ENCODE measurements at regions not wholly inside any gene's neighbourhood (a gene's known extent, or its start where the extent isn't known, plus 50 kb on each side); places are given as distances from the start of the nearest gene placed in this dataset.

DNA sequence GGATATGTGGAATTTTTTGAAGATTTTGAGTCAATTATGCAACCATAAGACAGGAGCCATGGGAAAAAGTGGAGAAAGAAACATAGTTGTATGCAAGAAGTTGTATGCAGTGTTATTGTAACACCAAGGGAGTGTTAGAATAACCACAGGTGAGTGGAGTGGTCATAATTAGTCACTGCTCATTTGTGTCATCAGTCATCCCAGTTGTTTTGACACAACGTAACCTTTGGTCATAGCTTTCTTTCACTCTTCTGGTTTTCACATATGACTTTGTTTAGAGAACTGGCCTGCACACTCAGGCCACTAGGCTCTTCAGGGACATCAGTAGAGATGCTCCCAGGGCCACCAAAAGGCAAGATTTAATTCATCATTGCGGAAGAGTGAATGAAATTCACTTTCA, 158.7 kb upstream of the HMHB1 start:
- no peak for TF ChIP-seq ZNF274 (IDR thresholded peaks at IDR 0.05; ENCODE audit: low read depth, low read length)
- no peak overlapping the region for H3K4me3 ChIP-seq (ENCODE audit: low read length)

- no peak overlapping the region for H3K4me3 ChIP-seq (ENCODE audit: low read length)
- no peak for TF ChIP-seq ZNF274 (IDR thresholded peaks at IDR 0.05; ENCODE audit: low read depth, low read length)
Measured at GRCh38 chr5:143652108-143652700, 159.8 kb upstream of the HMHB1 start.

- TF ChIP-seq ZNF274 (IDR thresholded peaks at IDR 0.05; ENCODE audit: low read depth, low read length), result no peak
- no peak overlapping the region for H3K4me3 ChIP-seq (ENCODE audit: low read length)
Measured at GRCh38 chr5:143649937-143650621, 161.9 kb upstream of the HMHB1 start.

- H3K4me3 ChIP-seq (ENCODE audit: low read length), result no peak overlapping the region
- no peak for TF ChIP-seq ZNF274 (IDR thresholded peaks at IDR 0.05; ENCODE audit: low read depth, low read length)
Measured at GRCh38 chr5:143648696-143649095, 163.3 kb upstream of the HMHB1 start.

DNA sequence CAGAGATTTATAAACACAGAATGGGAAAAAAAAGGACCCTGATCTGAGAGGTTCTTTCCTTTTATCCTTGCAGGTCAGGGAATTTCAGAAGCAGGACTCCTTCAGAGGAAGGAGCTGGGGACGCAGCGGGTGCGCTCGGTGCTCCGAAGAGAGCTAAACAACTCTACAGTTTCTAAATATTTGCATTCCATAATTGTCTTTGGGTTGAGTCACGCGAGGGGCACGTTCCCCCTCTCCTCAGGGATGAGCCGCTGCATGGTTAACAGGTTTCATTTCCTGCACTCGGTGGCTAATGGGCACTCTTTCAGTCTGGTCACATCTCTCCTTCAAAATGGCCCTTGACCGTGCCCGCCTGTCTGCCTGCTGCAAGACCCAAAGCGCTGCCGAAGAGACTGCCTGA, 165.0 kb upstream of the HMHB1 start:
- no peak overlapping the region for H3K4me3 ChIP-seq (ENCODE audit: low read length)
- TF ChIP-seq ZNF274 (IDR thresholded peaks at IDR 0.05; ENCODE audit: low read depth, low read length), result no peak

DNA sequence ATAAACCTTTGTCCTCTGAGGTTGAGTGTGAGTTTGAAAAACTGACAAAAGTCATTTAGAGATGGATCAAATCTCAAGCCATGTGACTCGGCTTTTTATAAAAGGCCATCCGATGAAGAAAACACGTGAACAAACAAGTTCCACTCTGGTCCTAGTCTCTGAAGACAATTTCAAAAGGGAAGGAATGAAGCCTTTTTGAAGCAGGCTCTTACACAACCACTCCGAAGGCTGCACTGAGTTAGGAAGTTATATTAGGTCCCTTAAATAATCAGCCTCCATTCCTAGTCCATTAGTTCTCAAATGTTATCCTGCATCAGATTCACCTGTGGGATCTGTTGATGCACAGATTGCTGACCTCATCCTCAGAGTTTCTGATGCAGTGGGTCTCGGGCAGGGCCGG, 166.6 kb upstream of the HMHB1 start:
- no peak overlapping the region for H3K4me3 ChIP-seq (ENCODE audit: low read length)
- TF ChIP-seq ZNF274 (IDR thresholded peaks at IDR 0.05; ENCODE audit: low read depth, low read length), result no peak

DNA sequence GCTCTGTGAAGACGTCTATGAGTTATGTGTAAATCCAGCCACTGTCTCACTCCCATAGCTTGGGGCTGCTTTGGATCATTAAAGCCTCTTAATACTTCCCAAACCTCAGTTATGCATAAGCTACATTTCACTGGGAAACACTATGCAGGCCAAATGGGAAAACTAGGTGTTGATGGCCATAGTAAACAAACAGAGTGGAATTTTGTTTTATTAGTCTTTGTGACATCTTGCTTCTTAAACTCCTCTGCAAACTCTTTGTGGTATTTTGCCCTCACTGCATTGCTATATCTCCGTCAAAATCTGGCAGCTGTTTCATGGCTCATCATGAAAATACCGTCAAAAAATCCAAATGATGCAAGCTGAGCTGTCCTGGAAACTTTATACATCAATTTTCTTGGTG, 167.2 kb upstream of the HMHB1 start:
- no peak overlapping the region for H3K4me3 ChIP-seq (ENCODE audit: low read length)
- TF ChIP-seq ZNF274 (IDR thresholded peaks at IDR 0.05; ENCODE audit: low read depth, low read length), result no peak

- no peak overlapping the region for H3K4me3 ChIP-seq (ENCODE audit: low read length)
- no peak for TF ChIP-seq ZNF274 (IDR thresholded peaks at IDR 0.05; ENCODE audit: low read depth, low read length)
Measured at GRCh38 chr5:143642791-143643190, 169.2 kb upstream of the HMHB1 start.

DNA sequence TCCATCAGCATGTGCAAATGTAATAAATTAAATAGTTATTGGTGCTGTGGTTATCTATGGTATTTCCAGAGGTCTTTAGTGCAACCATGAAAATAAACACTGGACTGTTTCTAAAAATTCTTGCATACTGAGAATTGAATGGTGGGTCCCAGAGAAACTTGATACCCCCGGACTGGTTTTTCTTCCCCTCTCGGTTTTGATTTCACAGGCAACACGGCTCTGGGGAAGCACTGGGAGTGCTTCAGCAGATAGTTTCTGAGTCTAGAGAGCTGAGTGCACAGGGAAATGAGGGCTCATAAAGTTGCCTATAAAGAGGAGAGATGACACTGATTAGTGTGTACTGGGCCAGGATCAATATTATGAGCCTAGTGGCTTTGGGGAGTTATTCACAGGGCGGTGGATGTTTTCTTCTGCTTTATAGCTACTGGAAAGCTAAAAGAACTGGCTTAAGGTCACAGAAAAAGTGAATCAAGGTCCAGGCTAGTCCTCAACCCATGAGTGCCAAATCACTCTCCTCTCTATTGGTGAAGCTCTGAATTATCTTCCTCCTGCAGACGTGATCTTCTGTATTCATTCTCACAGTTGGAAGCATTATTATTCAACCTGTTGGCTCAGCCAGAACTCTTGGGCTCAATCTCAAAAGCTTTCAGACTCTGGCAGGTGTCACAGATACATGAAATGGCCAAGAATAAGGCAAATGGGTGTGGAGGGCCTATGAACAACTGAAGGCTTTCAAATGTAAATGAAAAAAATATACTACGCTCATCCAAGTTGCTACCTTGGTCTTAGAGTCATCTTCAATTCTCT, 170.2 kb upstream of the HMHB1 start:
- H3K4me3 ChIP-seq (ENCODE audit: low read length), result no peak overlapping the region
- no peak for TF ChIP-seq ZNF274 (IDR thresholded peaks at IDR 0.05; ENCODE audit: low read depth, low read length)

- no peak for TF ChIP-seq ZNF274 (IDR thresholded peaks at IDR 0.05; ENCODE audit: low read depth, low read length)
- no peak overlapping the region for H3K4me3 ChIP-seq (ENCODE audit: low read length)
Measured at GRCh38 chr5:143638654-143639053, 173.3 kb upstream of the HMHB1 start.

DNA sequence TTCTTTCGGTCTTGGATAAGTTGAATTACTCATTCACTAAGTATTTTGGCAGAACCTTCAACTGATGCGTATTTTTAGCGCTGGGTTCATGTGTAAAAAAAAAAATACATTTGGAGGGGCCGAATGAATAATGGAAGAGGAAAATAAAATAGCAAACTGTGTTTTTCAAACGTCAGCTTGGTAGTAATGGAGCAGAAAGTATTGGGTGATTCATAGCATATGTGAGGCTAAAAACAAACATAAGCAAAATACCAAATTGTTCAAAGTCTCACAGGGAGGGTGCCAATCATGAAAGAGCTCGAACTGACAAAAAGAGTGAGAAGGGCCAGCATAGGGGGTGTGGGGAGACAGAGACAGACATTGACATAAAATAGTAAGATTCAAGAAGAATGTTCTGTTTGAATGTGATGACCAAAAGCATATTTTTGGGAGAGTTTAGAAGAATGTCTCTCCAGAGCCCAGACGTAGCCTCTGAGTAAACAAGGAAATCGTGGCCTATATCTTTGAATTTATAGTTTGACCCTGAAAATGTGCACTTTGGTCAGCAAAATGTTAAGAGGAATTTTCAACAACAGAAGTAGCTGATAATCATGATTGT, 174.9 kb upstream of the HMHB1 start:
- H3K4me3 ChIP-seq (ENCODE audit: low read length), result no peak overlapping the region
- no peak for TF ChIP-seq ZNF274 (IDR thresholded peaks at IDR 0.05; ENCODE audit: low read depth, low read length)

DNA sequence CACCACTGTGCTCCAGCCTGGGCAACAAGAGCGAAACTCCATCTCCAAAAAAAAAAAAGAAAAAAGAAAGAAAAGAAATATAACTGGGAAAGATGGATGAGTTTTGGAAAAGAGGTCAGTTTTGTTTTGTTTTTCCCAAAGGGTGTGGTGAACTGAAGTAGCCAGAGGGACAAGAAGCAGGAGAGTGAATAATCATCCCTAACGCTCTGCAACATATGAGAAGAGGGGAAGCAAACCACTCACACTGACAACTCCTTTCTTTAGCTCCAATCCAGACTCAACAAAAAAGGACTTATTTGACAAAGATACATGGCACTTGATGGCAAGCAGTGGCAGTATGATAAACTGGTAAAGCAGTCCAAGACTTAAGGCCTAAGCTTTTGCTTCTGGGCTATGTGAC, 176.1 kb upstream of the HMHB1 start:
- no peak overlapping the region for H3K4me3 ChIP-seq (ENCODE audit: low read length)
- no peak for TF ChIP-seq ZNF274 (IDR thresholded peaks at IDR 0.05; ENCODE audit: low read depth, low read length)

DNA sequence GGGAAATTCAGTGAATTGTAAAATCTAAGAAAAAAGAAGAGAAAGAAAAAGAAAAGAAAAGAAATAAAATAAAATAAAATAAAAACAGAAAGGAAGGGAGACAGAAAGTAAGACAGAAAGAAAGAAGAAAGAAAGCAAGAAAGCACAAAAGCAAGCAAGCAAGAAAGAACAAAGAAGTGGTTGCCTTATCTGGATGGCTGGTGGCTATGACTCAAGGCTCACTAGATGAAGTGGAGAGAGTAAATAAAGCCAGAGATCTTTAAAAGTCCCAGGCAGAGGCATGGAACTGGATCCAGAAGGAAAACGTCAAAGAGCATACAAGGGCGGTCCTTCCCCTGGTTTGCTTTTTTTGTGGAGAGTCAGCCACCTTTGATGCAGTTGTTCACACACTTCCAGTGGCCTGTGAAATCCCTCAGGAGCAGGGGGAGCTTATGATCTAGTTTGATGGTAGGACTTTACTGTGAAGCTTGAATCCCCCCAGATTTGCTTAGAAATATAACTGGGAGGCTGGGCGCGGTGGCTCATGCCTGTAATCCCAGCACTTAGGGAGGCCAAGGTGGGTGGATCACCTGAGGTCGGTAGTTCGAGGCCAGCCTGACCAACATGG, 176.7 kb upstream of the HMHB1 start:
- H3K4me3 ChIP-seq (ENCODE audit: low read length), result no peak overlapping the region
- TF ChIP-seq ZNF274 (IDR thresholded peaks at IDR 0.05; ENCODE audit: low read depth, low read length), result no peak

- no peak for TF ChIP-seq ZNF274 (IDR thresholded peaks at IDR 0.05; ENCODE audit: low read depth, low read length)
- no peak overlapping the region for H3K4me3 ChIP-seq (ENCODE audit: low read length)
Measured at GRCh38 chr5:143634689-143635088, 177.3 kb upstream of the HMHB1 start.

Measured in GM08714 (cell line).